ENCODE measurements at regions not wholly inside any gene's neighbourhood (a gene's known extent, or its start where the extent isn't known, plus 50 kb on each side); places are given as distances from the start of the nearest gene placed in this dataset.

DNA sequence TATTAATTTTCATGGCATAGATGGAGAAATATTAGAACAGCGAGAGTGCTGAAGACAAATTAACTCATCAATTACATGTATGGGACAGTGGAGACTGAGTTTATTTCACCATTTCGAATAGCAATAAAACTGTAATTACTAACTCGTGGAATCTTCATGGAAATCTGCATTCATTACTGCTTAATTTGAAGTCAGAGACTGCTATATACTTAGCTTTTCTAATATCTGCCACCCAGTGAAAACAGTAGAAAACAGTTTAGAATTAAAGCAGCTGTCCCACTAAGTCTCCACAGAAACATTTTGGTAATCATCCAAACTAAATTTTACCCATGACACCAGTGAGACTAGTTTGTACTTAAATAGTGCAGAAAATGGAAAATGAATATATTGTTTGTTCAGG lies 56.8 kb downstream of the IZUMO3 start:
- no peak for DNase-seq (ENCODE audit: low spot score)
- no peak for ATAC-seq

DNA sequence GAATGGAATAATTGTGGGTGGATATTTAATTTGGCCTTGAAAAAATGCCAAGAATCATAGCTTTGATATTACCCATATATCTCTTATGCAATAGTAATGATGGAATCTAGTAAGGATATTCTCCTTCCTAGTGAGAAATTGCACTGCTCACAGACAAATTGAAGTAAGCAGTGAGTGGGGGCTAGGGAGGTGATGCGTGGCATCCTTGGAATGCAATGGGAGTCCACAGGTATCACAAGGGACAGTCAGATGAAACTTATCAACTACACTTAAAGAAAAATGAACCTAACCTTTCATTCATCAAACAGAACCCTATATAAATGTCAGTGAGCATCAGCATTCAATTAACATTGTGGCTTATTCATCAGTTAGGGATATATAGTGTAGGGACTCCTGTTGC lies 57.8 kb downstream of the IZUMO3 start:
- ATAC-seq (no peak), DNase-seq (ENCODE audit: low spot score) (no peak)

DNA sequence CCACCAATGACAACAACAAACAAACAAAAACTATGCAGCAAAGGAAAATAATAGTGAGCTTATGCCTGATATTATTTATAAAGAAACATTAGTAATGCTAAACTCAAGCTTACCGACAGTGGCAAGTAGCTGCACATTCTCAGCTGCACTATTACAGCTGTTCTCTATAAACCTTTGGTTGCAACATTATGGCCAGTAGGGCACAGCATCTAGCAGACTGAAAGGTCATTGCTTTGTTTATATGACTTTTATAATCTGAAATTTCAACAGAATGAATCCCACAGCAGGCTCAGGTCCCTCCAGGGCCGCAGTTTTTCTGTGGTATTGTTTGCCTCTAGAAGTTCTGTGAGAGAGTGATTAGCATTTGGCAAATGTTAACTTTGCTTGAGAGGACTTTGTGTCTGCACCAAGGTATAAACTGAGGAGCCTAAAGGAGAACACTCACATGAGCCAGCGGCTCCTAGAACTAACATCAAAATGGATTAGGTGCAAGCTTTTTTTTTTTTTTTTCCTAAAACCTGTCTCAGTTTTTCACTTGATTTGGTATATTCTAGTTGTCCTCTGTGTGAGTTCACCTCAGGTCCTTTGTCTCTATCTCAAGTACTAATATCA lies 58.3 kb downstream of the IZUMO3 start:
- ATAC-seq = no peak

DNA sequence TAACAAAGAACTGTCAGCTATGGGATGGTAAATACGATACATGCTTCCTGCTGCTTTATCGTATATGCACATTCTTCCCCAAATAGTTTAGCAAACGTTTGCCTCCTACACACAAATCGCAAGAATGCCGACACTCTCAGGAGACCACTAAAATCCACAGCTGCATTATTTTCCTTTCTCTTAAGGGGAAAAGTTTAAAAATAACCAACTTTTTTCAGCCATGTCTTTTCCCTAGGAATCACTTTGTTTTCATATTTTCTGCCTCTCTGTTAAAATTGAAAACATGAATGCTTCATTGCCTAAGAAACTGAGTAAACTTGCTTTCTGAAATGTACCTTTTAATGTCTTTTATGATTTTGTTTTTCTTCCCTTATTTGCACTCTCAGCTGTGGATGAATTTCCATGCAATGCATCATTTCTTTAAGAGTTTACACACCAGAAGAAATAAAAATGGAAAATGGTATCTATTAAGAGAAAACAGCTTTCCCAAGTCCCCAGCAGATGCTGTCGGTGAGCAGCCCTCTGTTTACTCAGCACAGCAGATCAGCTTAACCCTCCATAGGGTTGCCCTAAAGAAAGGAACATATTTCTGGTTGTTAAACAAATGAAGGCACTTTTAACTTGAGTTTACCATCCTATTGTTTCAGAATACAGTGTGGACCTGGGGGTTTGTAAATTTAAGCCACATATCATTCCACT lies 66.2 kb downstream of the IZUMO3 start:
- DNase-seq (ENCODE audit: low spot score) (no peak), ATAC-seq (no peak)

More for the DNA sequence above, 58.3 kb downstream of the IZUMO3 start:
- no peak for DNase-seq (ENCODE audit: low spot score)

DNA sequence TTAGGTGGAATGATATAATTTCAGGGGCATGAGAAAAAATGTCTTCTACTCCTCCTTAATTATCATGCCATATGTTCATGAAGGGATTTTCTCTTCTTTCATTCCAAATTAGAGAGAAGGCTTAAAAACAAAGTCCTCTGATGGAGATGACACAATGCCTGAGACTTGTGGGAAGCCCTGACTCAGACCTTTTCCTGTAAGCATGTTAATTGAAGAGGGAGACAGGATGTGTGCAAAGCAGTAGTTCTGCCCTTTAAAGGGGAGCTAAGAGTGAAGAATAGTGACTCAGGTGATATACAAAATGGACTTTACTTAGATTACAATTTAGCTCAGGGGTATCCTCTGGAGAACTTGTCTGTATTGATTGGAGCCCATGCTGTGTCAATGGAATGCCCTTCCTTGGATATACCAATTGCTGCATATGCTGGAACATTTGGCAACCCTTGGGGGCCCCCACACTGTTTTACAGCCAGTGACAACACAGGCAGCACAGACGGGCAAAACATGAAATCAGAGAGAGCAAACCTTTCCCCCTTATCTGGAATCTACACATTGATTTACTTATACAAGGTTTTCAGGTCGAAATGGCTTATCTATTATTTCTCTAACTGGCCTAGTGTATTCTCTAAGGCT lies 81.3 kb downstream of the IZUMO3 start:
- DNase-seq (ENCODE audit: low spot score) (no peak), ATAC-seq (no peak)

DNA sequence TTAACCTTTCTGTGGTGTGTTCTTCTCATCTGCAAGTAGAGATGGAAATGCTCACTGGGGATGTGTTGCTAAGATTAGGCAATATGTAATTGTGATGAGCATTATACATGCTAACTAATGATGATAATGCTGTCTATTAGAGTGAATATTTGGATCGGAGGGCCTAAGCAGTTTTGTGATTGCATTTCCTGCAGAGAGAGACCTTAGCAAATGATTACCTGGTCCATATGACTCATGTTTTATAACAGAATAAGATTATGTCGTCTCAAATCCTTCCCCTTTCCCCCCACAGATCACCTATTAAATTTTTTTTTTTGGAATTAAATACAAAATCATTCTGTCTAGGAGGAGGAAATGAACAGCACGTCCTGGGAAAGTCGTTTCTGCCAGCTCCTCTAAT lies 82.7 kb downstream of the IZUMO3 start:
- no peak for DNase-seq (ENCODE audit: low spot score)
- ATAC-seq = no peak

DNA sequence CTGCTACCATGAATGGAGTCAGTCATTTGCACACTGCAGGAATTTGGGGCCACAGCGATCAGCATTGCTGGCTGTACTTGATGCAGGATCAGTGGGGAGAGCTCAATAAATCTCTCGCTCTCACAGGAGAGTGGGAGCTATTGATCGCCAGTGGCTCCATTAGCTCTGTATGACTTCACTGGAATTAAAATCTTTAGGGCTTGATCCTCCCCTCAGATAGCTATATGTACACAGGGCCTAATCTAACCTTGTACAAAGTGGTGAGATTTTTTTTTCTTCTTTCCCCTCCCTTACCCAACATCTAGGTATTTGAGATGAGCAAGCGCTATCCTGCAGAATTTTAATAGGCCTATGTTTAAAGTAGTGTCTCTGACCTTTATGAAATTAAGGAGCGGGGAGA lies 84.9 kb downstream of the IZUMO3 start:
- DNase-seq (ENCODE audit: low spot score) = no peak
- no peak for ATAC-seq

DNA sequence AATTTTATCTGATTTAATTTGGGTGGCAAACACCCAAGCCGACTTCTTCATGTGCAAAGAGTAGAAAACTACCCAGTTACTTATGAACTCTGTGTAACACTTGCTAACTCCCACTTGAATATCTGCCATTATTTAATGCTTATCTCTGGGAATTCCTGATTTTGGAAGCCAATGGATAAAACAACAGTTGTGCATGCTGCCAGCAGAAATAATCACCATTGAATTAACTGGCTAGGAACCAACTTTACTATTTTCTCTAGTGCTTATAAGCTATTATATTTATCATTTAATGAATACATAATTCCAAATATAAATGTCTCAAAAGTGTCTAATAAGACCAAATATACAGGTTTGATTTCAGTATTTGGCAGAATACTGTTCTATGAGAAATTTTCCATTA lies 85.7 kb downstream of the IZUMO3 start:
- ATAC-seq (no peak), DNase-seq (ENCODE audit: low spot score) (no peak)

DNA sequence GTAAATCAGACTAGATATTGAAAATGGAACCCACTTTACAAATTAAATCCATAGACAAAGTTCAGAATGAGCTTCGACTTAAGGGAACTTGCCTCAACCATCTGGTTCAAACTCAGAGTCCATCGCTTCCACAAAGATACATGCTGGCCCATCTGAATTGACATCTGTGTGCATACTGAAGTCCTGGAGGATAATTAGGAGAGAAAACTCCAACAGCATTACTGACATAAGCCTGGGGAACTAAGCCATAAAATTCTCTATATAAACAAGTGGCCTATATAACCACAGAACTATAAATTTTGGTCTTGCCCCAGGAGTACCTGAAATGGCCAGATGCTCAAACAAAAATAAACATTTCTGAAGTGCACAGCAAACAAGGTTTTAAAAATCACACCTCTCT lies 94.4 kb downstream of the IZUMO3 start:
- DNase-seq (ENCODE audit: low spot score) (no peak), ATAC-seq (no peak)

DNA sequence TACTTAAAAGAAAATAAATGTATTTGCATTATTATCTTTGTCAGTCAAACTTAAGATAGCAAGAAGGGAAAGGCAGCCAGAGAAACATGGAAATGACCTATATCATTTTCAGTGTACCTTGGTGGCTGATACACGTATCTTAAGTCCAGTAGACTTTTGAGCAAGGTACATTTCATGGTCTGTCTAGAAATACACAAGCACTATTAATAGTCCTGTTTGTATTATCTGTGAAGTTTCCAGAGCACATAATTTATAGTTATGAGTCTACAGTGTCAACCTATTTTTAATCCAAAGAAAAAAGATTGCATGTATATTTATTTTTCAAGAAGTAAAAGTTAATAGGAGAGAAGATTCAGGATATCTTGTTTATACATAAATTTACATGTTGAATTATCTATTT lies 95.7 kb downstream of the IZUMO3 start:
- no peak for DNase-seq (ENCODE audit: low spot score)
- ATAC-seq = no peak

DNA sequence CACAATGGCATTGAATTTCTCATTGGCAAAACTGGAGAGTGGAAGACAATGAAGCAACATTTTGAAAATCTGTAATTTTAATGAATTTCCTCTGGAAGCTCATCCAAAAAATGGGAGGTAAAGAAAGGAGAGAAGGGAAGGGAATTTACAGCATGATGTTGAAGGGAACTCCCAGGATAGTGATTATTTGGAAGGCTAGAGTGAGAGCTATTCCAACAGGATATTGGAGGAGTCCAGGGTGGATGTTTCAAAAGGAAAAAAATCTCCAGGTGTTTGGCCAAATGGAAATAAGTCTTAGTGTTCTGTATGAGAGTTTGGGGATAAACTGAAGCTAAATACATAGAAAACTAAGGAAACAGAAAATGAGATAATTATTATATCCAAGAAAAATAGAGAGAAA lies 106.2 kb downstream of the IZUMO3 start:
- no peak for DNase-seq (ENCODE audit: low spot score)

DNA sequence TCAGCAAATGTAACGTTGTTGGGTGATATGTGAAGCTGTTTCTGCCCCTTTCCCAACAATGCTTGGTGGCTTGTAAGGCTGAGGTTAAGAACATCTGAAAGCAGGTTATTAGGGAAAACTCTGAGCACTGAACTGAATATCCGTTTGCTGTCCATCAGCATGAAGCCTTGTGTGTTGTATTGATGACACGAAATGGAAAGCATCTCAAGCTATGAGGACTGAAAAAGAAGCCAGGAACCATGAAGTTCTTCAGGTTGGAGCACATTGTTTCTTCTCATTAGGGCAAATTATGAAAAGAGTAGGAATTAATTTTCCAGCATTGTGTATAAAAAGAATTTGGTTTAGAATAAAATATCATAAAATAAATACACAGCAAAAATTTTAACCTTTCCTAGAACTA lies 106.8 kb downstream of the IZUMO3 start:
- DNase-seq (ENCODE audit: low spot score) (no peak), ATAC-seq (no peak)

More for the DNA sequence above, 106.2 kb downstream of the IZUMO3 start:
- ATAC-seq = no peak

DNA sequence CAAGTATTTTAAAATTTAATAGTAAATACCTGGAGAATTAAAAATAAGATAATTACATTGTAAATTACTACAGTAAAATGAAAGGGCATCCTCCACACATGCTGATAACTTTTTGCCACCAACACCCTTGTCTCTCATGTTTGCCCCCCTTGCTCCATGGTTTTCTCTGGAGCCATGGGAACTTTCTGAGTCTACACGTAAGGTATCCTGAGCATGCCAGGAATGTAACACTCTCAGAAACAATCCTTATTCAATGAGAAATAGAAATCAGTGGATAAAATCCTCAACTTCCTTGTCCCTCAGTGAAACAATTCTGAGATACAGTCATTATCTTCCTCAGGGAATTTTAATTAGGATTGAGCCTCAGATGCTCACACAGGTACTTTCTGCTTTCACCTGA lies 108.9 kb downstream of the IZUMO3 start:
- no peak for ATAC-seq
- DNase-seq (ENCODE audit: low spot score) = no peak

DNA sequence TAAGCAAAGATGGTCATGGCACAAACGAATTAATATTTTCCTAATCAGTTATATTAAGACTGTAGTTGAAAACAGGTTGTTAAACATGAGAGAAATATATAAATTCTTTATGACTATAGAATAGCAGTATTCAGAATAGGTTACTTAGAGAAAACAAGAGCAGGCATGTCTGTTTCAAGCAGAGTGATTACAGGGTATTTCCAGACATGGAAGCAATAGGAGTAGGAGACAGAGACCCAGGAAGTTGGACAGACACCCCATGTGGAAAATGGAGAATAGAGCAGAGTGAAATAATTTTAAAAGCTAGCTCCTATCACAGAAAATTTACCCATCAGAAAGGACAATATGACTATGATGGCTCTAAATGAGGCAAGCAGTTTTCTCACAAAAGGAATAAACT lies 111.5 kb downstream of the IZUMO3 start:
- no peak for ATAC-seq
- no peak for DNase-seq (ENCODE audit: low spot score)

DNA sequence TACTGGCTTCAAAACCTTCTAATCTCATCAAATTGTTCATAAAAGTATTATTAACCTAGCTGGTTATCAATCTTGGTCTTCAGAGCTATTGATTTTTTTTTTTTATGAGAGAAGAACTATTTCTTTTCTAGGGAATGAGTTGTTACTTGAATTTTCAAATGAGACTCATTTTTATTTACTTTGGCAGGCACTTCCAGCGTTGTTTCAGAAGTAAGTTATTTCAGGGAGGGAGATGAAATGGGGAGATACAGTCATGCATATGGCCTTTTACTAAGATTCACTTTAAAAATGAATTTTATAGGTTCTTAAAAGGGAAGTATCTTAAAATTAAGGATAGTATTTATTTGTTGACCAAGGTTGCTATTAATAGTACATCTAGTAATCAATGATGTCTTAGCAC lies 129.6 kb downstream of the IZUMO3 start:
- ATAC-seq = no peak
- no peak for DNase-seq (ENCODE audit: low spot score)

DNA sequence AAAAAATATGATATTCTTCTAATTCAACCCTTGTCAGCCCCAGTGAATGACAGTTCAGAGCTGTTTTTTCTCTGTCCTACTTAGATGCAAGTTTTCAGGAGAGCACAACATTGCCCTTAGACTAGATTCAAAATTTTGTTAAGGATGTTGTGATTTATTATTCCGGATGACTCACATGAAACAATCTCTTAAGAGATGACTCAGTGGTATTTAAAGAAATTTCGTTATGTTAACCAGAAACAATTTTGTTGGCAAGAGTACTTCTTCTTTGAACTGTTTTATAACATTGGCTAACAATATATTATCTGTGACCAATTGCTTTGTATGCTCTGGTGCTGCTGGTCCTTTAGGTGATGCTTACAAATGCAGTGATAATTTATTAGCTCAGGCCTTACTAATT lies 132.0 kb downstream of the IZUMO3 start:
- DNase-seq (ENCODE audit: low spot score) = no peak
- no peak for ATAC-seq

DNA sequence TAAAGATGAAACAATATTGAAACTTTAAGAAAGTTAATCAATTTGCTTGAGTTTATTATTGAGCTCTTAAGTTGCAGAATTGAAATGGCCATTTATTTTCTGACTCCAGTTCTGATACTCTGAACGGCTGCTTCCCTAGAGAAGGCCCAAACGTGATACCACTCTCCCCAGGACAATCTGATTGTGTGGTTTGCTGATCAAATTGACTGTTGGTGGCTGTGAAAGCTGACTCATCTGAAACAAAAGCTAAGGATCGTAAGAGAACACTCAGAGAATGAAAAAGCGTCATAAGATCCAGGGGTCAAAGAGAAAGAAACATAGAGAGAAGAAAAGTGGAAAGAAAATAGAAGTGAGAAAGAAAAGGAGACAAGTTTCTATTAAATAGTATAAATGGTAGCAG lies 147.2 kb downstream of the IZUMO3 start:
- DNase-seq (ENCODE audit: low spot score) = no peak
- ATAC-seq = no peak

DNA sequence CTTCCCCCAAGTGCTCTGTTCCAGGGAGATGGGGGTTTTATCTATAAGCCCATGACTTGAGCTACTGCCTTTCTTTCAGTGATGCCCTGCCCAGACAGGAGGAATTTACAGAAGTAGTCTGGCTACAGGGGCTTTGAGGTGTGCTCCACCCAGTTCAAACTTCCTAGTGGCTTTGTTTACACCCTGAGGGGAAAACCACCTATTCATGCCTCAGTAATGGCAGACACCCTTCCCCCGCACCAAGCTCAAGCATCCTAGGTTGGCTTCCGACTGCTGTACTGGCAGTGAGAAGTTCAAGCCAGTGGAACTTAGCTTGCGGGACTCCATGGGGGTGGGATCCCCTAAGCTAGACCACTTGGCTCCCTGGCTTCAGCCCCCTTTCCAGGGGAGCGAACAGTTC lies 154.6 kb downstream of the IZUMO3 start:
- no peak for ATAC-seq
- no peak for DNase-seq (ENCODE audit: low spot score)

DNA sequence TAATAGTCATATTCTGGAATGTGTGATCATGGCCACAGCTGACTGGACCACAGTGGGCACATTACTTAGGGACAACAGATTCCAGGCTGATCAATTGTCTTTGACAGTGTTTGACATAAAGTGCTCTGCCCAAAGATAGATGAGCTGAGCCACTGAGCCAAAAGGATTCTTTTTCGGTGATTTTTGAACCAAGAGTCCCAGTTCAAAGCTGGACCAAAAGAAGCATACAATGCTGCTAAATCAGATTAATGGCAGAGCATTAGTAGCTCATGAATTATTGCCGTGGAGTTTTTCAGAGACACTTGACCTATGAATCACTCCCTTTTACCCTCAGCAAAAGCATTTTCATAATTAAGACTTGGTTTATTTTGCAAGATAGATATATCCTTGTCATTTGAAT lies 160.6 kb downstream of the IZUMO3 start:
- no peak for ATAC-seq
- DNase-seq (ENCODE audit: low spot score) = no peak

DNA sequence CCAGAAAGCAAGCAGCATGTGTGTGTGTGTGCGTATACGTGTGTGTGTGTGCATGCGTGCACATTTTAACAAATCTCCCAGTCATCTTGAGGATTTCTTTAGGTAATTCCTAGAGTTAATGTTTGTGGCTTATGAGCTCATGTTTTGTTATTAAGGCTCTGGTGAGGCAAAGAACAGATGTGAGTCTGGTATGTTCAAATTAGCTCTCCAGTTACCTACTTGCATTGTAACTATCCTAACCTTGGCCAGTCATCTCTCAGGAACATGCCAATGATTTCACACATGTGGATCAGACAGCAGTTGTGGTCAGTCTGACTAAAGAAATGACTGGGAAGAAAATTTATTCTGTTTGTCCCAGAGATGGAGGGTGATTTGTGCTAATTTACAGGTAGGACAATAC lies 163.1 kb downstream of the IZUMO3 start:
- DNase-seq (ENCODE audit: low spot score) (no peak), ATAC-seq (no peak)

DNA sequence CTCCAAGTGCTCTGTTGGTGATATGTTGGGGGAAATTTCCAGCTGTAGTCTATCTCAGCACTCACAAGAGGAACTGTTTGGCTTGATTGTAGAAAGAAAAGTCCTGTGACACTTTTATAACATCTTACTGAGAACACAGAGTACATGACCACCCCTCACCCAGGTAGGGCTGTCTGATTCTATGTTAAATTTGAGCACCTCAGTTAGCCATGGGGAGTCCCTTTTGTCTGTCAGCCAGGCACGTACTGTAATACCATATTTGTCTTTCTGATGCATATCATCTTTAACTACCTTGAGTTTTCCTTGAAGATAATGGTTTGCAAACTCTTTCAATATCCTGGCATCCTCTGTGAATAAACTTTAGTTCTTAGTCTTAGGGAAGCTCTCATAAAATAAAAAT lies 164.5 kb downstream of the IZUMO3 start:
- no peak for ATAC-seq
- no peak for DNase-seq (ENCODE audit: low spot score)

DNA sequence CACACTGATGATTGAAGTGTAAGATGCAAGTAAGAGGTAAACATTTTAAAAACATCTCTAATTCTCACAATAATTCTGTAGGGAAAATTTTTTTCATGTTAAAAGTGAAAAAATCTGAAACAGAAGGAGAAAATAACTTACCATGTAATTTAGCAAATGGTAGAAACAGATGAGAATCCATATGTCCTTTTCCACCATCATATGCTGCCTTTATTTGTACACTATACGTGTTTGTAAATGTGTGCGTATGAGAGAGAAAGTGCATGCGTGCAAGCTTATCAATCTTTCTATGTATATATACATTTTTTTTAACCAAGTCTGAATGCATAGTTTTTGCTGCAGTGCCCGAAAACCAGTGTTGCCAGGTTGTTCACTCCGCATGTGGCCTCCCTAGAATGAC lies 186.7 kb downstream of the IZUMO3 start:
- DNase-seq (ENCODE audit: low spot score) = no peak
- no peak for ATAC-seq

DNA sequence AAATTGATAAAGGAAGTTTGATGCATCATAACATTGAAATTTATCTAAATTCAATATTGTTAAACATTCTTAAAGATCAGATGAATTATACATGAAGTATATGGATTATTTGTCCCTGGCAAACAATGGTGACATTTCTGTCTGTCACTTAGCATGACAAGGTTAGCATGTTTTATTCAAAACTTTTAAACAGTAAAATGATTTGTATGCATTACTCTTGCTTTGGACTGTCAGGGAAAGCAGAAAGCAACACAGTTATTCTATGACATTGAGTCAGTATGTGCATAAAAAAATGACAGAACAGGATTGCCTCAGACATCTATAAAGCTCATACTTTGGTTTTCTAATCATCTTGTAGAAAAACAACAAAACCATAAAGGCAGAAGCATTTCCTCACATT lies 193.7 kb downstream of the IZUMO3 start:
- no peak for DNase-seq (ENCODE audit: low spot score)
- no peak for ATAC-seq

Data from left lobe of liver (tissue), 2 donors.